ENCODE measurements at regions not wholly inside any gene's neighbourhood (a gene's known extent, or its start where the extent isn't known, plus 50 kb on each side); places are given as distances from the start of the nearest gene placed in this dataset.

- Histone ChIP-seq H3K4me3 (ENCODE audit: low read depth, low read length, poor library complexity, severe bottlenecking) (no peak overlapping the region), H3K4me2 (ENCODE audit: low read length) (no peak overlapping the region), H3K27ac (ENCODE audit: low read depth, low read length, poor library complexity, severe bottlenecking) (no peak overlapping the region), H3K4me1 (ENCODE audit: insufficient read depth, low read length, poor library complexity, severe bottlenecking) (no peaks in the 10 kb centered on the region), H3K9me3 (ENCODE audit: low read length) (no peaks in the 10 kb centered on the region), H3K36me3 (ENCODE audit: insufficient read depth, low read length) (no peaks in the 10 kb centered on the region), H4K20me1 (ENCODE audit: insufficient read depth, low read length) (no peaks in the 10 kb centered on the region), H3K79me2 (ENCODE audit: insufficient read depth, low read depth, low read length) (no peaks in the 10 kb centered on the region), H3K9me2 (ENCODE audit: insufficient read depth, low read length) (no peaks in the 10 kb centered on the region), H2AFZ (ENCODE audit: low read length) (no peak overlapping the region)
- BruUV-seq (replicated peaks): no TSS peak
- intact Hi-C loops (cut with micrococcal nuclease; ENCODE audit: unreplicated experiment): no loop called here
- no peak for DNase-seq (ENCODE audit: low spot score)
- POLR2A ChIA-PET: interaction anchor here (0.6 kb wide), 1 partner anchor 596 kb away, joined by 3 read pairs; no protein-coding TSS in a partner anchor
- TF ChIP-seq EZH2phosphoT487 (IDR thresholded peaks at IDR 0.05; ENCODE audit: borderline replicate concordance, low read depth, low read length) (no peak), CTCF (conservative IDR thresholded peaks at IDR 0.05; ENCODE audit: low read length) (no peak)
- CTCF ChIA-PET (ENCODE audit: unreplicated experiment): no interaction called here
Measured at GRCh38 chr1:80018348-80018747, 1011.8 kb upstream of the ADGRL4 start.

GRCh38 chr1:80008934-80009333 lies 1002.4 kb upstream of the ADGRL4 start:
- intact Hi-C loops (cut with micrococcal nuclease; ENCODE audit: unreplicated experiment): no loop called here
- CTCF ChIA-PET (ENCODE audit: unreplicated experiment): no interaction called here

More at GRCh38 chr1:80008934-80009333, 1002.4 kb upstream of the ADGRL4 start:
- no peak overlapping the region for H2AFZ ChIP-seq (ENCODE audit: low read length)
- POLR2A ChIA-PET: no interaction called here
- DNase-seq (ENCODE audit: low spot score): no peak
- H3K36me3 ChIP-seq (ENCODE audit: insufficient read depth, low read length): no peaks in the 10 kb centered on the region
- H3K4me1 ChIP-seq (ENCODE audit: insufficient read depth, low read length, poor library complexity, severe bottlenecking): no peaks in the 10 kb centered on the region
- H3K79me2 ChIP-seq (ENCODE audit: insufficient read depth, low read depth, low read length): no peaks in the 10 kb centered on the region
- no peak overlapping the region for H3K4me3 ChIP-seq (ENCODE audit: low read depth, low read length, poor library complexity, severe bottlenecking)
- no peaks in the 10 kb centered on the region for H3K9me3 ChIP-seq (ENCODE audit: low read length)
- no peaks in the 10 kb centered on the region for H4K20me1 ChIP-seq (ENCODE audit: insufficient read depth, low read length)
- H3K27ac ChIP-seq (ENCODE audit: low read depth, low read length, poor library complexity, severe bottlenecking): no peak overlapping the region
- H3K4me2 ChIP-seq (ENCODE audit: low read length): no peak overlapping the region
- TF ChIP-seq EZH2phosphoT487 (IDR thresholded peaks at IDR 0.05; ENCODE audit: borderline replicate concordance, low read depth, low read length) (no peak), CTCF (conservative IDR thresholded peaks at IDR 0.05; ENCODE audit: low read length) (no peak)
- BruUV-seq (replicated peaks): no TSS peak
- no peaks in the 10 kb centered on the region for H3K9me2 ChIP-seq (ENCODE audit: insufficient read depth, low read length)
